ENCODE measurements at regions not wholly inside any gene's neighbourhood (a gene's known extent, or its start where the extent isn't known, plus 50 kb on each side); places are given as distances from the start of the nearest gene placed in this dataset.

DNA sequence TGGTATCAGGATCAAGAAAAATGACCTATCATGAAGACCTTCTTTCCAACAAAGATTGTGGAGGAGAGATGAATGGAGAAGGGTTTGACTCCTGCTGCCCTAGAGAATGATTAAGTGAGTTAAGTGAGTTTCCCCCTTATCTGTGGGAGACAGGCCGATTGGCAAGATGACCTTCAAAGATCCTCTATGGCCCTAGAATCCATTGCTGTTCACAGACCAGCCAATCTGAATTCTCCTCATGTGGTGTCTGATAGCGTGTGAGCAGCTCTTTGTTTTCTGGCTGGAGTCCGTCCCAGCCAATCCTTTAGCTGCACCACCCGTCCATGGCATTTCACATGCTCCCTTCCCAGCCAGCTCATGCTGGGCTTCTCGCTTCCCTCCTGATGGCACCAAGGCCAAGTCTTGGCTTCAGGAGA lies 79.4 kb downstream of the MARCHF4 start:
- no peak overlapping the region for H3K4me3 ChIP-seq (ENCODE audit: low read depth, low read length)
- TF ChIP-seq, protein P1, sequence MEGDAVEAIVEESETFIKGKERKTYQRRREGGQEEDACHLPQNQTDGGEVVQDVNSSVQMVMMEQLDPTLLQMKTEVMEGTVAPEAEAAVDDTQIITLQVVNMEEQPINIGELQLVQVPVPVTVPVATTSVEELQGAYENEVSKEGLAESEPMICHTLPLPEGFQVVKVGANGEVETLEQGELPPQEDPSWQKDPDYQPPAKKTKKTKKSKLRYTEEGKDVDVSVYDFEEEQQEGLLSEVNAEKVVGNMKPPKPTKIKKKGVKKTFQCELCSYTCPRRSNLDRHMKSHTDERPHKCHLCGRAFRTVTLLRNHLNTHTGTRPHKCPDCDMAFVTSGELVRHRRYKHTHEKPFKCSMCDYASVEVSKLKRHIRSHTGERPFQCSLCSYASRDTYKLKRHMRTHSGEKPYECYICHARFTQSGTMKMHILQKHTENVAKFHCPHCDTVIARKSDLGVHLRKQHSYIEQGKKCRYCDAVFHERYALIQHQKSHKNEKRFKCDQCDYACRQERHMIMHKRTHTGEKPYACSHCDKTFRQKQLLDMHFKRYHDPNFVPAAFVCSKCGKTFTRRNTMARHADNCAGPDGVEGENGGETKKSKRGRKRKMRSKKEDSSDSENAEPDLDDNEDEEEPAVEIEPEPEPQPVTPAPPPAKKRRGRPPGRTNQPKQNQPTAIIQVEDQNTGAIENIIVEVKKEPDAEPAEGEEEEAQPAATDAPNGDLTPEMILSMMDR (IDR thresholded peaks at IDR 0.05; ENCODE audit: low read depth, low read length, missing control alignments) = no peak
- in situ Hi-C loops (cut with HindIII; ENCODE audit: low sequenced_read_pairs) = no loop called here
- no peak for DNase-seq (ENCODE audit: low read depth)

GRCh38 chr2:216292475-216292874 lies 79.8 kb downstream of the MARCHF4 start:
- in situ Hi-C loops (cut with HindIII; ENCODE audit: low sequenced_read_pairs) = no loop called here
- TF ChIP-seq, protein P1 (IDR thresholded peaks at IDR 0.05; ENCODE audit: low read depth, low read length, missing control alignments) = no peak
- H3K4me3 ChIP-seq (ENCODE audit: low read depth, low read length) = no peak overlapping the region
- no peak for DNase-seq (ENCODE audit: low read depth)

GRCh38 chr2:216289470-216289869 lies 82.8 kb downstream of the MARCHF4 start:
- TF ChIP-seq, protein P1 (IDR thresholded peaks at IDR 0.05; ENCODE audit: low read depth, low read length, missing control alignments) = no peak
- H3K4me3 ChIP-seq (ENCODE audit: low read depth, low read length) = no peak overlapping the region
- in situ Hi-C loops (cut with HindIII; ENCODE audit: low sequenced_read_pairs) = no loop called here
- DNase-seq (ENCODE audit: low read depth) = no peak

DNA sequence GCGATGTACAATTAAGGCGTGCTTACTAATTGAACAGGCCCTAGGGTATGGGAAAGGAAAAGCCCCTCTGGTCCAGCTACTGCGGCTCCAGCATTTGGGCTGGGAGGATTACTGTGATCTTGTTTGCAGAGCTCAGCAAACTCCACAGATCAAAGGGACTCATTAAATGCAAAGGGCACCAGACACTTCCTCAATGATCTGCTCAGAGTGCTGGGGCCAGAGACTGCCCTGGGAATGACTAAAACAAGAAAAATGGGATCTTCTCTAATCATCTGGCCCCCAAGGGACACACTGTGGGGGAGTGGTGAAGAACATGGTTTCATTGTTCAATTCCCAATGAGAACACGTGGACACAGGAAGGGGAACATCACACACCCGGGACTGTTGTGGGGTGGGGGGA lies 85.0 kb downstream of the MARCHF4 start:
- TF ChIP-seq, protein P1 (IDR thresholded peaks at IDR 0.05; ENCODE audit: low read depth, low read length, missing control alignments) = no peak
- no peak for DNase-seq (ENCODE audit: low read depth)
- in situ Hi-C loops (cut with HindIII; ENCODE audit: low sequenced_read_pairs) = no loop called here
- H3K4me3 ChIP-seq (ENCODE audit: low read depth, low read length) = no peak overlapping the region

GRCh38 chr2:216286616-216287231 lies 85.6 kb downstream of the MARCHF4 start:
- in situ Hi-C loops (cut with HindIII; ENCODE audit: low sequenced_read_pairs) = no loop called here
- DNase-seq (ENCODE audit: low read depth) = no peak

DNA sequence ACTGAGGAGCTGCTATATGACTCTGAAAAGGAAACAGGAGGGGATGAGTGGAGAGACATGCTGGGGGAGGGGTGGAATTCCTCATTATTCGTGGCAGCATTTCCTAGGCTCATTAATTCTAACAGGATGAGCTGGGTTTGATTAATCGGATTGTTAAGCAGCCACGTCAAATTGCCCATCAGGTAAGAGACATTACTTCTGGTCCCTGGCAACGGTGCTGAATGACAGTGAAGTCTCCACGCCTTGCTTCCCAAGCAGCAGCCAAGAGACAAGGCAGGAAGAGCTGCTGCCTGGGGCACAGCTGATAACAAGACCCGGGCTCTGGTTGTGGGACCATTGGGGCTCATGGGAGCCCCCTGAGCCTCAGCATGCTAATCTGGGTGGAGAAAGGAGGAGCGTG lies 86.6 kb downstream of the MARCHF4 start:
- DNase-seq (ENCODE audit: low read depth) = no peak
- no peak overlapping the region for H3K4me3 ChIP-seq (ENCODE audit: low read depth, low read length)
- TF ChIP-seq, protein P1 (IDR thresholded peaks at IDR 0.05; ENCODE audit: low read depth, low read length, missing control alignments) = no peak
- in situ Hi-C loops (cut with HindIII; ENCODE audit: low sequenced_read_pairs) = no loop called here

More at GRCh38 chr2:216286616-216287231, 85.6 kb downstream of the MARCHF4 start:
- TF ChIP-seq, protein P1 (IDR thresholded peaks at IDR 0.05; ENCODE audit: low read depth, low read length, missing control alignments) = no peak
- no peak overlapping the region for H3K4me3 ChIP-seq (ENCODE audit: low read depth, low read length)
